Fibroblast of lung (primary cell): ENCODE measurements at regions not wholly inside any gene's neighbourhood (a gene's known extent, or its start where the extent isn't known, plus 50 kb on each side); places are given as distances from the start of the nearest gene placed in this dataset.

Source experiments
- DNase-seq, 2 donors: peaks; one replicate each; pipeline versions ENCODE4 v3.0.0 to v3.0.0-alpha.2; 2010; ENCODE audit warnings: low read depth in 2 of 2
- H2AFZ ChIP-seq: 2 replicates; pipeline ENCODE4 v1.5.1; 2012; ENCODE audit warnings: low read length, control low read depth, inconsistent platforms
- H3K27ac ChIP-seq: 2 replicates; pipeline ENCODE4 v1.5.1; 2011; ENCODE audit warnings: low read length, control low read depth; ENCODE audit not compliant: insufficient read depth
- H3K27me3 ChIP-seq: 2 replicates; pipeline ENCODE4 v1.5.1; 2011; ENCODE audit warnings: mild to moderate bottlenecking, low read length; ENCODE audit not compliant: control insufficient read depth, insufficient read depth
- H3K36me3 ChIP-seq: 2 replicates; pipeline ENCODE4 v1.5.1; 2011; ENCODE audit warnings: low read length; ENCODE audit not compliant: control insufficient read depth, insufficient read depth
- H3K4me1 ChIP-seq: 2 replicates; pipeline ENCODE4 v1.5.1; 2011; ENCODE audit warnings: low read length; ENCODE audit not compliant: control insufficient read depth, insufficient read depth; ENCODE audit errors: extremely low read depth
- H3K4me2 ChIP-seq: 2 replicates; pipeline ENCODE4 v1.5.1; 2011; ENCODE audit warnings: low read length, control low read depth; ENCODE audit not compliant: insufficient read depth; ENCODE audit errors: extremely low read depth
- H3K4me3 ChIP-seq, 4 experiments: fragments of 200-600 bp in 1 of 4; sonication (generic) in 1 of 4; replicated peaks in 1 of 4; 2 replicates each; pipeline ENCODE4 v1.5.1; 2011 to 2016; ENCODE audit warnings: low read length in 4 of 4, low read depth in 3 of 4, mild to moderate bottlenecking in 3 of 4, control low read depth in 2 of 4, inconsistent platforms in 1 of 4, mixed read lengths in 1 of 4; ENCODE audit not compliant: insufficient read depth in 1 of 4; ENCODE audit errors: control extremely low read depth in 1 of 4
- H3K79me2 ChIP-seq: 2 replicates; pipeline ENCODE4 v1.5.1; 2012; ENCODE audit warnings: mild to moderate bottlenecking, low read length, inconsistent platforms; ENCODE audit not compliant: control insufficient read depth, insufficient read depth
- H3K9ac ChIP-seq: 2 replicates; pipeline ENCODE4 v1.5.1; 2011; ENCODE audit warnings: mild to moderate bottlenecking, low read length, control low read depth; ENCODE audit not compliant: insufficient read depth
- H3K9me3 ChIP-seq: 2 replicates; pipeline ENCODE4 v1.5.1; 2012; ENCODE audit warnings: low read depth, low read length; ENCODE audit not compliant: control insufficient read depth, insufficient read depth
- H4K20me1 ChIP-seq: 2 replicates; pipeline ENCODE4 v1.5.1; 2011; ENCODE audit warnings: low read length; ENCODE audit not compliant: control insufficient read depth, insufficient read depth; ENCODE audit errors: extremely low read depth
- CTCF ChIP-seq, 2 donors: IDR thresholded peaks in 1 of 2; conservative IDR thresholded peaks in 1 of 2; 1 replicate in 1 of 2; 2 replicates in 1 of 2; pipeline ENCODE4 v1.5.1; 2011 to 2012; ENCODE audit warnings: low read length in 2 of 2, control low read depth in 1 of 2, inconsistent platforms in 1 of 2, low read depth in 1 of 2, mild to moderate bottlenecking in 1 of 2
- EZH2 ChIP-seq: IDR thresholded peaks from 2 replicates; pipeline ENCODE4 v1.5.1; 2012; ENCODE audit warnings: low read length, control low read depth, mild to moderate bottlenecking; ENCODE audit errors: missing control alignments

GRCh38 chr7:46812101-46812675 lies 769.7 kb downstream of the TNS3 start:
- H3K27ac ChIP-seq, result no peak overlapping the region
- no peak overlapping the region for H3K9ac ChIP-seq
- H4K20me1 ChIP-seq, result no peaks in the 10 kb centered on the region
- no peaks in the 10 kb centered on the region for H3K9me3 ChIP-seq
- H3K4me3 ChIP-seq, result no peak overlapping the region
- no peaks in the 10 kb centered on the region for H3K79me2 ChIP-seq
- no peak overlapping the region for H3K4me2 ChIP-seq
- H3K36me3 ChIP-seq, result no peaks in the 10 kb centered on the region
- H3K4me1 ChIP-seq, result peaks cover 10% of the 10 kb centered on the region
- no peak for TF ChIP-seq CTCF (conservative IDR thresholded peaks at IDR 0.05 in 1 of 2, IDR thresholded peaks at IDR 0.05 in 1 of 2; ENCODE audit: low read depth in 1 of 2, low read length in 2 of 2)
- TF ChIP-seq EZH2, result no peak
- no peaks in the 10 kb centered on the region for H3K27me3 ChIP-seq
- peak in 1 of 2 donors; percentile 32 for DNase-seq
- H2AFZ ChIP-seq, result no peak overlapping the region

GRCh38 chr7:46811529-46811928 lies 770.4 kb downstream of the TNS3 start:
- H3K79me2 ChIP-seq, result no peaks in the 10 kb centered on the region
- no peak overlapping the region for H3K4me3 ChIP-seq
- peaks cover 10% of the 10 kb centered on the region for H3K4me1 ChIP-seq
- no peaks in the 10 kb centered on the region for H3K9me3 ChIP-seq
- peak; percentile 82 to 96 for DNase-seq
- TF ChIP-seq CTCF (conservative IDR thresholded peaks at IDR 0.05 in 1 of 2, IDR thresholded peaks at IDR 0.05 in 1 of 2; ENCODE audit: low read depth in 1 of 2, low read length in 2 of 2) (no peak), EZH2 (no peak)
- no peaks in the 10 kb centered on the region for H3K36me3 ChIP-seq
- no peak overlapping the region for H3K9ac ChIP-seq
- no peaks in the 10 kb centered on the region for H4K20me1 ChIP-seq
- peak overlapping the region; percentile 65 for H3K27ac ChIP-seq
- H3K27me3 ChIP-seq, result no peaks in the 10 kb centered on the region
- H2AFZ ChIP-seq, result no peak overlapping the region
- H3K4me2 ChIP-seq, result peak overlapping the region; percentile 19

- peak overlapping the region; percentile 65 for H3K27ac ChIP-seq
- H3K9ac ChIP-seq, result no peak overlapping the region
- no peaks in the 10 kb centered on the region for H3K27me3 ChIP-seq
- H3K4me1 ChIP-seq, result peaks cover 10% of the 10 kb centered on the region
- TF ChIP-seq CTCF (conservative IDR thresholded peaks at IDR 0.05 in 1 of 2, IDR thresholded peaks at IDR 0.05 in 1 of 2; ENCODE audit: low read depth in 1 of 2, low read length in 2 of 2) (no peak), EZH2 (no peak)
- no peaks in the 10 kb centered on the region for H3K79me2 ChIP-seq
- H3K4me3 ChIP-seq, result no peak overlapping the region
- no peak overlapping the region for H2AFZ ChIP-seq
- H3K4me2 ChIP-seq, result no peak overlapping the region
- peak in 1 of 2 donors; percentile 11 for DNase-seq
- H3K9me3 ChIP-seq, result no peaks in the 10 kb centered on the region
- no peaks in the 10 kb centered on the region for H3K36me3 ChIP-seq
- H4K20me1 ChIP-seq, result no peaks in the 10 kb centered on the region
These were observed 770.9 kb downstream of the TNS3 start for GRCh38 chr7:46810986-46811385.
